Fibroblast of lung (primary cell): ENCODE measurements at regions not wholly inside any gene's neighbourhood (a gene's known extent, or its start where the extent isn't known, plus 50 kb on each side); places are given as distances from the start of the nearest gene placed in this dataset.

Source experiments
- DNase-seq, 2 donors: peaks; one replicate each; pipeline versions ENCODE4 v3.0.0 to v3.0.0-alpha.2; 2010; ENCODE audit warnings: low read depth in 2 of 2
- H2AFZ ChIP-seq: 2 replicates; pipeline ENCODE4 v1.5.1; 2012; ENCODE audit warnings: low read length, control low read depth, inconsistent platforms
- H3K27ac ChIP-seq: 2 replicates; pipeline ENCODE4 v1.5.1; 2011; ENCODE audit warnings: low read length, control low read depth; ENCODE audit not compliant: insufficient read depth
- H3K27me3 ChIP-seq: 2 replicates; pipeline ENCODE4 v1.5.1; 2011; ENCODE audit warnings: mild to moderate bottlenecking, low read length; ENCODE audit not compliant: control insufficient read depth, insufficient read depth
- H3K36me3 ChIP-seq: 2 replicates; pipeline ENCODE4 v1.5.1; 2011; ENCODE audit warnings: low read length; ENCODE audit not compliant: control insufficient read depth, insufficient read depth
- H3K4me1 ChIP-seq: 2 replicates; pipeline ENCODE4 v1.5.1; 2011; ENCODE audit warnings: low read length; ENCODE audit not compliant: control insufficient read depth, insufficient read depth; ENCODE audit errors: extremely low read depth
- H3K4me2 ChIP-seq: 2 replicates; pipeline ENCODE4 v1.5.1; 2011; ENCODE audit warnings: low read length, control low read depth; ENCODE audit not compliant: insufficient read depth; ENCODE audit errors: extremely low read depth
- H3K4me3 ChIP-seq, 4 experiments: fragments of 200-600 bp in 1 of 4; sonication (generic) in 1 of 4; replicated peaks in 1 of 4; 2 replicates each; pipeline ENCODE4 v1.5.1; 2011 to 2016; ENCODE audit warnings: low read length in 4 of 4, low read depth in 3 of 4, mild to moderate bottlenecking in 3 of 4, control low read depth in 2 of 4, inconsistent platforms in 1 of 4, mixed read lengths in 1 of 4; ENCODE audit not compliant: insufficient read depth in 1 of 4; ENCODE audit errors: control extremely low read depth in 1 of 4
- H3K79me2 ChIP-seq: 2 replicates; pipeline ENCODE4 v1.5.1; 2012; ENCODE audit warnings: mild to moderate bottlenecking, low read length, inconsistent platforms; ENCODE audit not compliant: control insufficient read depth, insufficient read depth
- H3K9ac ChIP-seq: 2 replicates; pipeline ENCODE4 v1.5.1; 2011; ENCODE audit warnings: mild to moderate bottlenecking, low read length, control low read depth; ENCODE audit not compliant: insufficient read depth
- H3K9me3 ChIP-seq: 2 replicates; pipeline ENCODE4 v1.5.1; 2012; ENCODE audit warnings: low read depth, low read length; ENCODE audit not compliant: control insufficient read depth, insufficient read depth
- H4K20me1 ChIP-seq: 2 replicates; pipeline ENCODE4 v1.5.1; 2011; ENCODE audit warnings: low read length; ENCODE audit not compliant: control insufficient read depth, insufficient read depth; ENCODE audit errors: extremely low read depth
- EZH2 ChIP-seq: IDR thresholded peaks from 2 replicates; pipeline ENCODE4 v1.5.1; 2012; ENCODE audit warnings: low read length, control low read depth, mild to moderate bottlenecking; ENCODE audit errors: missing control alignments
- TF ChIP-seq, protein P1 (sequence below), 2 donors: IDR thresholded peaks in 1 of 2; conservative IDR thresholded peaks in 1 of 2; 1 replicate in 1 of 2; 2 replicates in 1 of 2; pipeline ENCODE4 v1.5.1; 2011 to 2012; ENCODE audit warnings: low read length in 2 of 2, control low read depth in 1 of 2, inconsistent platforms in 1 of 2, low read depth in 1 of 2, mild to moderate bottlenecking in 1 of 2

DNA sequence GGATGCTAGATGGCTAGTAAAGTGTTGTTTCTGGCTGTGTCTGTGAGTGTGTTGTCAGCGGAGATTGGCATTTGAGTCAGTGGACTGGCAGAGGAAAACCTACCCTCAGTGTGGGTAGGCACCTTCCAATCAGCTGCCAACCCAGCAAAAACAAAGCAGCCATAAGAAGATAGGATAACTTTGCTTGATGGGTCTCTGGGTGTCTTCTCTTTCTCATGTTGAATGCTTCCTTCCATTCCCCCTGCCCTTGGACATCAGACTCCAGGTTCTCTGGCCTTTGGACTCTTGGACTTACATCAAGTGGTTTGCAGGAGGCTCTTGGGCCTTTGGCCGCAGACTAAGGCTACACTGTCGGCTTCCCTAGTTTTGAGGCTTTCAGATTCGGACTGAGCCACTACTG lies 429.0 kb upstream of the ZNF804A start:
- H3K9ac ChIP-seq = no peak overlapping the region
- no peak overlapping the region for H3K4me2 ChIP-seq
- H3K27me3 ChIP-seq = no peaks in the 10 kb centered on the region
- H3K4me1 ChIP-seq = no peaks in the 10 kb centered on the region
- TF ChIP-seq EZH2 = no peak
- TF ChIP-seq, protein P1, sequence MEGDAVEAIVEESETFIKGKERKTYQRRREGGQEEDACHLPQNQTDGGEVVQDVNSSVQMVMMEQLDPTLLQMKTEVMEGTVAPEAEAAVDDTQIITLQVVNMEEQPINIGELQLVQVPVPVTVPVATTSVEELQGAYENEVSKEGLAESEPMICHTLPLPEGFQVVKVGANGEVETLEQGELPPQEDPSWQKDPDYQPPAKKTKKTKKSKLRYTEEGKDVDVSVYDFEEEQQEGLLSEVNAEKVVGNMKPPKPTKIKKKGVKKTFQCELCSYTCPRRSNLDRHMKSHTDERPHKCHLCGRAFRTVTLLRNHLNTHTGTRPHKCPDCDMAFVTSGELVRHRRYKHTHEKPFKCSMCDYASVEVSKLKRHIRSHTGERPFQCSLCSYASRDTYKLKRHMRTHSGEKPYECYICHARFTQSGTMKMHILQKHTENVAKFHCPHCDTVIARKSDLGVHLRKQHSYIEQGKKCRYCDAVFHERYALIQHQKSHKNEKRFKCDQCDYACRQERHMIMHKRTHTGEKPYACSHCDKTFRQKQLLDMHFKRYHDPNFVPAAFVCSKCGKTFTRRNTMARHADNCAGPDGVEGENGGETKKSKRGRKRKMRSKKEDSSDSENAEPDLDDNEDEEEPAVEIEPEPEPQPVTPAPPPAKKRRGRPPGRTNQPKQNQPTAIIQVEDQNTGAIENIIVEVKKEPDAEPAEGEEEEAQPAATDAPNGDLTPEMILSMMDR (conservative IDR thresholded peaks at IDR 0.05 in 1 of 2, IDR thresholded peaks at IDR 0.05 in 1 of 2; ENCODE audit: low read depth in 1 of 2, low read length in 2 of 2) = no peak
- DNase-seq = no peak
- no peak overlapping the region for H2AFZ ChIP-seq
- H3K36me3 ChIP-seq = no peaks in the 10 kb centered on the region
- no peak overlapping the region for H3K27ac ChIP-seq
- H4K20me1 ChIP-seq = no peaks in the 10 kb centered on the region
- no peak overlapping the region for H3K4me3 ChIP-seq
- no peaks in the 10 kb centered on the region for H3K9me3 ChIP-seq
- no peaks in the 10 kb centered on the region for H3K79me2 ChIP-seq

DNA sequence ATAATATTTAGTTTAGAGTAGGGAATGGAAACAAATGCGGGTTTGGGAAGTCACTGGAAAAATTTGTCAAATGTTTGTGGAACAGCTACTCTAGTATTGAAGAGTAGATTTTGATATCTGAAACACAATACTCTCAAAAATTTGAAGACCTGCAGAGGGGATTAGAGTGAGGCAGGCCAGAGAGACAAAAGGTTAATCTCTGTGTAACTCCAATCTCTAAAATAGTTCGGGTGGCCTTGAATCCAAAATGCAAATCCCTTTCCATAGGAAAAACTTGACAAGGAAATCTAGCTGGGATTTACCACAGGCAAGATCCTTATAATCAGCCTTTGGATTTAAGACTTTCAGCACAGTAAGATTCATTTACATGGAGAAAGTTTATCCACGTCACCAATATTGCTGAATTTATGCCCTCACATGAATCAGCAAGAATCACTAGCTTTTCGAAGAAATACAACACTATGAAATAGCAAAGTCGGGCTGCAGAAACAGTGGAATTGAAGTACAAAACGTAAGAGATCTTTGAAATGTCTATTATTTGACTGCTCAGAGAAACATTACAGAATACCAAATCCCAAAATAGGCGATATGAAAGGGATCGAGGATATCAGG lies 423.7 kb upstream of the ZNF804A start:
- no peaks in the 10 kb centered on the region for H3K9me3 ChIP-seq
- H2AFZ ChIP-seq = no peak overlapping the region
- TF ChIP-seq, protein P1 (conservative IDR thresholded peaks at IDR 0.05 in 1 of 2, IDR thresholded peaks at IDR 0.05 in 1 of 2; ENCODE audit: low read depth in 1 of 2, low read length in 2 of 2) = no peak
- TF ChIP-seq EZH2 = no peak
- H3K79me2 ChIP-seq = no peaks in the 10 kb centered on the region
- H3K27ac ChIP-seq = no peak overlapping the region
- H4K20me1 ChIP-seq = no peaks in the 10 kb centered on the region
- H3K4me3 ChIP-seq = no peak overlapping the region
- H3K4me1 ChIP-seq = no peaks in the 10 kb centered on the region
- H3K9ac ChIP-seq = no peak overlapping the region
- H3K4me2 ChIP-seq = no peak overlapping the region
- no peaks in the 10 kb centered on the region for H3K27me3 ChIP-seq
- no peaks in the 10 kb centered on the region for H3K36me3 ChIP-seq
- no peak for DNase-seq

DNA sequence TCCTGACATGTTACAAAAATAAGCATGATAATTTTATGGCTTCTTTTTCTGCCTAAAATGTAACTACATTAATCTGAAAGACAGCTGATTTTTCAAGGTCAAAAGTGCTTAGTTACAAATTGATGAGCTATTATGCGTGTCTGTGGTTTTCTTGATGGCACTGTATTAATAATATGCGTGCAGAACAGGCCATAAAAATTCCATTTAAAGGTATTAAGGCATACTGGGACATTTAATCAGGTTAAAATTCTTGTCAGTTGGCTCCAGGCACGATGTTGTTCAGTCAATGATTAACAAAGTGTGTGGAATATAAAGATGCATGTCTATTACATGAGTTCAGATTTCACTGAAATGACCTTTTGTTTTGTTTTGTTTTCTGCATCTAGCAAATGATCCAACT lies 420.1 kb upstream of the ZNF804A start:
- Histone ChIP-seq H2AFZ (no peak overlapping the region), H3K4me1 (no peaks in the 10 kb centered on the region), H3K79me2 (no peaks in the 10 kb centered on the region), H3K9me3 (no peaks in the 10 kb centered on the region), H3K4me3 (no peak overlapping the region), H3K27ac (no peak overlapping the region), H3K27me3 (no peaks in the 10 kb centered on the region), H4K20me1 (no peaks in the 10 kb centered on the region), H3K4me2 (no peak overlapping the region), H3K9ac (no peak overlapping the region), H3K36me3 (no peaks in the 10 kb centered on the region)
- no peak for TF ChIP-seq EZH2
- TF ChIP-seq, protein P1 (conservative IDR thresholded peaks at IDR 0.05 in 1 of 2, IDR thresholded peaks at IDR 0.05 in 1 of 2; ENCODE audit: low read depth in 1 of 2, low read length in 2 of 2) = no peak
- DNase-seq = no peak
